ENCODE measurements at regions not wholly inside any gene's neighbourhood (a gene's known extent, or its start where the extent isn't known, plus 50 kb on each side); places are given as distances from the start of the nearest gene placed in this dataset.
A peak's percentile ranks its signal among the peaks of the same experiment; 100 is the strongest.
"Not testable (repeated sequence)": the region's sequence is repeated elsewhere in the genome, so short reads cannot be mapped to it uniquely, and the experiment has no call there.

- no peaks in the 10 kb centered on the region for H3K9me3 ChIP-seq (replicated peaks)
- peak in 1 of 2 experiments; percentile 16 for DNase-seq
- H3K27me3 ChIP-seq, result no peaks in the 10 kb centered on the region
- H3K4me1 ChIP-seq, result no peaks in the 10 kb centered on the region
- H3K36me3 ChIP-seq, result no peaks in the 10 kb centered on the region
- no peak overlapping the region for H3K4me3 ChIP-seq
- no peak overlapping the region for H3K27ac ChIP-seq
Measured at GRCh38 chr10:76621886-76622620, 1015.6 kb downstream of the KCNMA1 start.

- Histone ChIP-seq H3K27me3 (no peaks in the 10 kb centered on the region), H3K4me3 (no peak overlapping the region), H3K4me1 (no peaks in the 10 kb centered on the region), H3K27ac (no peak overlapping the region), H3K36me3 (no peaks in the 10 kb centered on the region), H3K9me3 (replicated peaks) (no peaks in the 10 kb centered on the region)
- no peak for DNase-seq
Measured at GRCh38 chr10:76618641-76619040, 1019.0 kb downstream of the KCNMA1 start.

GRCh38 chr10:76618171-76618570 lies 1019.4 kb downstream of the KCNMA1 start:
- Histone ChIP-seq H3K4me3 (no peak overlapping the region), H3K36me3 (no peaks in the 10 kb centered on the region), H3K9me3 (replicated peaks) (no peaks in the 10 kb centered on the region), H3K27me3 (no peaks in the 10 kb centered on the region), H3K4me1 (no peaks in the 10 kb centered on the region), H3K27ac (no peak overlapping the region)
- no peak for DNase-seq

- not testable (repeated sequence) for H3K4me3 ChIP-seq
Measured at GRCh38 chr10:76616666-76617065, 1020.9 kb downstream of the KCNMA1 start.

GRCh38 chr10:76615049-76615448 lies 1022.6 kb downstream of the KCNMA1 start:
- H3K27ac ChIP-seq, result no peak overlapping the region
- no peaks in the 10 kb centered on the region for H3K4me1 ChIP-seq
- no peak overlapping the region for H3K4me3 ChIP-seq
- DNase-seq, result no peak
- H3K9me3 ChIP-seq (replicated peaks), result no peaks in the 10 kb centered on the region
- no peaks in the 10 kb centered on the region for H3K36me3 ChIP-seq
- H3K27me3 ChIP-seq, result no peaks in the 10 kb centered on the region

More at GRCh38 chr10:76616666-76617065, 1020.9 kb downstream of the KCNMA1 start:
- not testable (repeated sequence) for H3K9me3 ChIP-seq (replicated peaks); H3K4me1 ChIP-seq; DNase-seq; H3K27ac ChIP-seq; H3K36me3 ChIP-seq; H3K27me3 ChIP-seq

Data from SJCRH30 (cell line).